Hypothalamus (tissue), 51 donors: ENCODE measurements at regions not wholly inside any gene's neighbourhood (a gene's known extent, or its start where the extent isn't known, plus 50 kb on each side); places are given as distances from the start of the nearest gene placed in this dataset.
"Not testable (repeated sequence)": the region's sequence is repeated elsewhere in the genome, so short reads cannot be mapped to it uniquely, and the experiment has no call there.

Experiments used
- DNase-seq, 51 donors: peaks; one replicate each; lab custom pipeline; 2025; lab: John Stamatoyannopoulos, UW

DNA sequence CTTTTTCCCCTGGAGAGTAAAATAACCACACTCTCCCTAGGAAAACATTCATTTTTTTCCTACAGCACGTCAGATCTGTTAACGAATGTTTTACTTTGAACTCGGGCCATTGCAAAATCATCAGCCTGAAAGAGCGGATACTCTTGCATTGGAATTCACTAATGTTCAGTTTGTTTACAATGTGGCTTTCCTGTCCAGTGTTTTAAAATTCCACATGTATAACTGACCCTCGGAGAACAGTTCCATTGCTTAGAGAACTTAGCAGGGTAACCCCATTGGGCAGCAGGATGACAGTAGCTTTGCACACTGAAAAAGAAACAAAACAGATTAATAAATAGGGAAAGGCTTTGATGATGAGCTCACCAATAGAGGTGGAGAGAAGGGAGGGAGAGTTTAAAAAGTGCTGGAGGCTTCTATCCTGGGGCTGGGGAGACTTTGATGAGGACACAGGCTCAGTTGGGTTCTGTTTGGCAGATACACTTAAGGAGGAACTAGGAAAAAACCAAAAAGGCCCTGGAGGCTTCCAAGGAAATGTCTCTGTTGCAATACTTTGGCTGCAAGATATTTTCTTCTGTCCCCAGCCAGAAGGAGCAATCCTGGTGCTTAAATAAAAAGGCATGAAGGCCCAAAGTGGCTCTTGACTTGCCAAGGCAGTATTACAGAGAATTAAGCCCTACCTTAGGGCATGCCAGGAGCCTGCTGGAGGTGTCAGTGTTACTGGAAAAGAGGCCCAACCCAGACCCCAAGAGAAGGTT lies 143.1 kb downstream of the ARSF start:
- DNase-seq, result no peak

DNA sequence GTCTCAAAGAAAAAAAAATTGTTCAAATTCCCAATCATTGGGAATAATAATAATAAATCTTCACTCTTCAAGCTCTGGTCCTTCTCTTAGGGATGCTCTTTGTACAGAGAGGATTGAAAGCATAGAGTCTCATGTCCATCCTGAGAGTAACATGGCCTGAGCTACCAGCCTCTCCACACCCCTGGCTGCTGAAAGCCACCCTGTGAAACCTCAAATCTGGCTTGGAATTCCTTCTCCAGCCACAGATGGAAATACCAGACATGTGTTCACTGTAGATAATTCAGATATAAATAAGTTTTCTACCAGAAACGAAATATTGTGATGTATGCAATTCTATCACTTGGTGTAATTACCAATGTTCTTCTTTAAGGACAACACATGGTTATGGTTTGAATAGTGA lies 140.6 kb downstream of the ARSF start:
- DNase-seq, result no peak

- DNase-seq, result no peak
Measured at GRCh38 chrX:3178329-3178728, 137.1 kb downstream of the ARSF start.

DNA sequence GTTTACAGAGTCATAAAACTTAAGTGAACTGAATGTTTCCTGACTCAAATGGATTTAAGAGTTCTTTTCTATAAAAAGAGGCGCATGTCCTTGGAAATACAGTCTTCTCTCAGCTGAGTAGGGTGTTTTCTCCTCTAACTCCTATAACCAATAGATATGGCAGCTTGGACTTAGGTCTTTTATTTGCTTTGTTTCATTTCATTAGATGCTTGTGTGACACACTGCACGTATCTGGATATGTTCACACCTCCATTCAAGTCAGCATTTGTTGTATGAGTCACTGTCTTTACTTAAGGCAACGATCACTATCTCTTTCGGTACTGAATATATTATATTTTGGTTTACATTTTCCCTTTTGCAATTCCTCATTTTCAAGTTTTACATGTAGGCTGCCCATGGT lies 136.6 kb downstream of the ARSF start:
- DNase-seq, result no peak

- DNase-seq, result no peak
Measured at GRCh38 chrX:3176439-3176820, 135.2 kb downstream of the ARSF start.

DNA sequence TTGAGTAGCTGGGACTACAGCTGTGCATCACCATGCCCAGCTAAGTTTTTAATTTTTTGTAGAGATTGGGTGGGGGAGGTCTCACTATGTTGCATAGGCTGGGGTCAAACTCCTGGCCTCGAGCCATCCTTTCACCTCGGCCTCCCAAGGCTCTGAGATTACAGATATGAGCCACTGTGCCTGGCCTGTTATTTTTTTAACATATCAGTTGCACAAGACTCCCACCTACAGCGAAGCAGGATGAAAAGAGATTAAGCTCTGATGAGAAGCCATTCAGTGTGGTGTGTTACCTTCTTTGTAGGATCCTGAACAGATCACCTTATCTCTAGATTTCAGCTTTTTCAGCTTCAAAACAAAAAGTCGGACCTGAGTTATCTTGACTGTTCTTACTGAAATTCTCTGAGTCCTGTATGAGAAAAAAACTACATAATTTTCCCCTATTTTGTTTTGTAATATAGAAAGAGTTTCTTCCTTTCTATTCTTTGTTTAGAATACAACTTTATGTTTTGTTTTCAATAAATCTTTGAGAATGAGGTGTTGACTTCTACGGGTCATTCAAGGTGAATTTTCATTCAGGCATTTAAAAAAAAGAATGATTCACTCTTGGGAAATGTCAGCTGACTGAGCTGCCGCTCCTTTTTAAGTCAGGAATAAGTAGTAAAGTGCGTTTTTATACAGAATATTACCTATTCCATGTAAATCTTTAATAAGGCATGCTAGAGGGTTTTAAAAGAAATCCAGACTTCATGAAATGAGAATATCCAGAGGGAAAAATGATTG lies 134.6 kb downstream of the ARSF start:
- no peak for DNase-seq

DNA sequence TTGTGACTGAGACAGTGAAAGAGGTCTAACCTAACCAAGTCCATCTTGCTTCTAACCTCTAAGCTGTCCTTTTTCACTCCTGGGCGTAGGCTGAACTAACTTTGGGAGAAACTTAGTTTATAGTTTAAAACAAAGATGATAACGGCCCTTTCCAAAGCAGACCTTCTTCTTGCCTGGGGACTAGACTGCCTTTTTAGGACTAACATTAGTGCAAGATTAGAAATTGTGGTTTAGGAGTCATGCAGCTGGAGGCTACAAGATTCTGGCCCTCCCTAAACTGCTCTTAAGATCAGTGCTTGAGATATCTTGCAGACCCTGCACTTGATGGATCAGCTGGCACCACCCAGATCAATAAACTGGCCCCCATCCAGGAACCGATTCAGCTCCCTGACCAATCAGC lies 130.9 kb downstream of the ARSF start:
- not testable (repeated sequence) for DNase-seq

DNA sequence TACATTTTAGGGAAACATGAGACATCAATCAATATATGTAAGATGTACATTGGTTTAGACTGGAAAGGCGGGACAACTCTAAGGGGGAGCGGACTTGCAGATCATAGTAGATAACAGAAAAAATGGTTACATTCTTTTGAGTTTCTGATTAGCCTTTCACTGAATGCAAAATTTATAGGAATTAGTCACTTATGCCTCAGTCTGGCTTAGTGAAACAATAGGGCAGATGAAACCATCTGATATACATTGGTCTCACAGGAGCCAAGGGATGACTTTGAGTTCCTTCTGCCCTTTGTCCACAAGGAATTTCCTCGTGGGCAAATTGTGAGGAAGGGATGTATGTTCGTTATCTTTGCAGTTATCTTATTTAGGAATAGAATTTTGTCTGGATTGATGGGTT lies 128.2 kb downstream of the ARSF start:
- no peak for DNase-seq

DNA sequence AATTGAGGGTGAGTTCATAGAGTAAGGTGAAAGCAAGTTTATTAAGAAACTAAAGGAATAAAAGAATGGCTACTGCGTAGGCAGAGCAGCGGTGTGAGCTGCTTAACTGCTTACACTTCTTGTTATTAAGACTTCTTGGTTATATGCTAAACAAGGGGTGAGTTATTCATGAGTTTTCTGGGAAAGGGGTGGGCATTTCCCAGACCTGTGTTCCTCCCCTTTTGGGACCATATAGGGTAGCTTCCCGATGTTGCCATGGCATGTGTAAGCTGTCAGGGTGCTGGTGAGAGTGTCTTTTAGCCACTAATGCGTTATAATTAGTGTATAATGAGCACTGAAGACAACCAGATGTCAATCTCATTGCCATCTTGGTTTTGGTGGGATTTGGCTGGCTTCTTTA lies 126.5 kb downstream of the ARSF start:
- DNase-seq, result no peak

DNA sequence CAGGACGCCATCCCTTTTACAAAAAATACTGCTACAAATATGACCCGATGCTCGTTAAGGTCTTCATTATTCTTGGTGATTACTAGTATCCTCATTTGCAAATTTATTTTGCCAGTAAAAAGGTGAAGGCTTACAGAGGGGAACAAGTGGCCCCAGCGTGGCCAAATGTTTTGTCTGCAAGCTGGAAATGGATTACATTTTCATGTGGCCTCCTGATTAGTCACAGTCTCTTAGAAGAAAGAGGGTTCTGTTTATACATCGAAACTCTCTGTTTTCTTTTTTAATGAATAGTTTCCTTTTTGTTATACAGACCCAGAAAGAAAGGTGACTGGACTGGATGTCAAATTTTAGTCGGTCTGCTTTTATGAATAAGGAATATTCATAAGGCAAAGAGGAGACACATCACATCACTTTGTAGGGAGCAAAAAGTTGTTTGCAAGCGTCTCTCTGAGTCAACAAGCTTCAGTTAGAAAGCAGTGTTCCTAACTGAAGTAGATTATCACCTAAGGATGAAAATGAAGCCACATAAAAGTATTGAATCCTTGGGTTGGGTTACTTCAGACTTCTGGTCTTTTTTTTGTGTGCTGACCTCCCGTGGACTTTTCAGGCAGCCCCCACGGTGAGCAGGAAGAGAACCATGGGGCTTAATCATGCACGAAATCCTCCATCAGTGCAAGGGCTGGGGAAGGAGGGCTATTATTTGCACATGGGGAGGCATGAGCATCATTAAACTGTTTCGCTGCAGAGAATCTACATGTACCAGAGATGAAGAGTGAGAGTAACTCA lies 125.6 kb downstream of the ARSF start:
- DNase-seq, result no peak

- DNase-seq, result no peak
Measured at GRCh38 chrX:3165808-3166207, 124.5 kb downstream of the ARSF start.
